Type B pancreatic cell (in vitro differentiated cells): ENCODE measurements at regions not wholly inside any gene's neighbourhood (a gene's known extent, or its start where the extent isn't known, plus 50 kb on each side); places are given as distances from the start of the nearest gene placed in this dataset.

Experiments used
- DNase-seq: peaks from one replicate; pipeline ENCODE4 v3.0.0; 2021; ENCODE audit warnings: mixed read lengths; ENCODE audit not compliant: unreplicated experiment; ENCODE audit errors: extremely low spot score
- H3K27ac Mint-ChIP-seq: 2 replicates; pipeline ENCODE4 v1.8.0; 2021; ENCODE audit warnings: mild to moderate bottlenecking, mixed read lengths
- H3K27me3 Mint-ChIP-seq: 2 replicates; pipeline ENCODE4 v1.8.0; 2021; ENCODE audit warnings: mixed read lengths
- H3K36me3 Mint-ChIP-seq: 2 replicates; pipeline ENCODE4 v1.8.0; 2021; ENCODE audit warnings: mixed read lengths
- H3K4me1 Mint-ChIP-seq: one replicate; pipeline ENCODE4 v1.8.0; 2021; ENCODE audit warnings: mixed read lengths; ENCODE audit not compliant: unreplicated experiment
- H3K4me3 Mint-ChIP-seq: 2 replicates; pipeline ENCODE4 v1.8.0; 2021; ENCODE audit warnings: mild to moderate bottlenecking, mixed read lengths
- H3K9me3 Mint-ChIP-seq: 2 replicates; pipeline ENCODE4 v1.8.0; 2021; ENCODE audit warnings: mixed read lengths
- TF ChIP-seq, protein P1 (sequence below): fragments of 200-600 bp; sonication (generic); conservative IDR thresholded peaks from 2 replicates; pipeline ENCODE4 v1.5.0; 2021; ENCODE audit warnings: antibody characterized with exemption, mild to moderate bottlenecking

DNA sequence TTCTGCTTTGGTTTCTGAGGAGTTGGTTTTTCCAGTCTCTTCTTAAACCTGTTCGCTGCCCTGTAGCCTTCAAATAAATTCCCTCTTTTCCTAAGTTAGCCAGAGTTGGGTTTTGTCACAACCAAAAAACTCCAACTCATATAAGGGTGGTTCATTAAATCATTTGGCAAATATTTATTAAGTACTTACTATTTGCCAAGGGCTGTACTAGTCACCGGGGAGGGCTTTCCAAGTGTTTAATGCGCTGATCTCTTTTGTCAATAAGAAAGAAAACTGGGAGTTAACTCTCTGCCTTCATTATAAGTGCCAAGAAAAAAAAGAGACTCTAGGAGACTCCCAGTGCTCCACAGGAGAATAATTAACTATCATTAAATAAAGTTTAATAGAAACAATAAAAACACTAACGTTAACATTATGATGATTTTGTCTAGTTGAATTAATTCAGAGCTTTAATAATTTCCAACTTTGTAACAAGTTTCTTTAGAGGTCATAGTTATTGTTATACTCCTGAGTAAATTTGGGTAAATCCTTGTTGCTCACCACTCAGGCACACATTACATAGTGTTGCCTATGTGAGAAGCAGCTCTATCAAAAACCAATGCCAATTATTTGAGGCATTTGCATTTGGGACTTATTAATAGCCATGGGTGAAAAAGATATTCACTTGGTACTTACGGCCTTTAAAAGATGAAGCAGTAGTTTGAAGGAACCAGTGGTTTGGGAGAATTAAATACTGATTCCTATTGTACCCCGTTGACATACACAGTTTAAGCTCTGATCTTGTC lies 122.5 kb upstream of the TEX13D start:
- Mint-ChIP-seq H3K27me3 (no peaks in the 10 kb centered on the region), H3K27ac (no peak overlapping the region), H3K36me3 (no peaks in the 10 kb centered on the region), H3K4me1 (no peaks in the 10 kb centered on the region), H3K9me3 (no peaks in the 10 kb centered on the region), H3K4me3 (no peak overlapping the region)
- DNase-seq, result no peak
- TF ChIP-seq, protein P1, sequence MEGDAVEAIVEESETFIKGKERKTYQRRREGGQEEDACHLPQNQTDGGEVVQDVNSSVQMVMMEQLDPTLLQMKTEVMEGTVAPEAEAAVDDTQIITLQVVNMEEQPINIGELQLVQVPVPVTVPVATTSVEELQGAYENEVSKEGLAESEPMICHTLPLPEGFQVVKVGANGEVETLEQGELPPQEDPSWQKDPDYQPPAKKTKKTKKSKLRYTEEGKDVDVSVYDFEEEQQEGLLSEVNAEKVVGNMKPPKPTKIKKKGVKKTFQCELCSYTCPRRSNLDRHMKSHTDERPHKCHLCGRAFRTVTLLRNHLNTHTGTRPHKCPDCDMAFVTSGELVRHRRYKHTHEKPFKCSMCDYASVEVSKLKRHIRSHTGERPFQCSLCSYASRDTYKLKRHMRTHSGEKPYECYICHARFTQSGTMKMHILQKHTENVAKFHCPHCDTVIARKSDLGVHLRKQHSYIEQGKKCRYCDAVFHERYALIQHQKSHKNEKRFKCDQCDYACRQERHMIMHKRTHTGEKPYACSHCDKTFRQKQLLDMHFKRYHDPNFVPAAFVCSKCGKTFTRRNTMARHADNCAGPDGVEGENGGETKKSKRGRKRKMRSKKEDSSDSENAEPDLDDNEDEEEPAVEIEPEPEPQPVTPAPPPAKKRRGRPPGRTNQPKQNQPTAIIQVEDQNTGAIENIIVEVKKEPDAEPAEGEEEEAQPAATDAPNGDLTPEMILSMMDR, result no peak

DNA sequence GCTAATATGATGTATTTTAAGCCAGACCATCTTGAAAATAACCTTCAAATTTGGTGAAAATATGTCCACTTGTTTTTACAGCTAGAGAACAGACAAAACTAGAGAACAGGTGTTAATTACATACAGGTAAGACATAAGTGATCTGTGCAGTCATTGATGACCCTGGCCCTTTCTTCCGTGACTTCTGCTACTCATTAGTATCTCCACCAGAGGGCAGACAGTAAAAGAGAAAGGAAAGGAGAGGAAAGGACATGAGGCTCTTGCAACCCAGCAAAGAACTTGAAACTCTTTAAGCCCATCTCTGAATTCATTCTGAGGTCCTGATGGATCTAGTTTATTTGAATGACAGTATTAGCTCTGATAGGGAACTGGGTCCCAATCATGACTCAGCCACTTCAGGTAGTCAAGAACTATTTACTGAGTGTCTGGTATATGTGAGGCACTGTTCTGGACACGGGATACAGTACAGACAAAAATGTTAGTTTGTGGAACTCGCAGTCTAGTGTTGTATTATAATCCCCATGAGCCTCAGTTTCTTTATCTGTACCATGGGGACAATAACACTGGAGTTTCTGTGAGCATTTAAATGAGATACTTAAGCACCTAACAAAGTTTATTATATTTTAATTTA lies 121.0 kb upstream of the TEX13D start:
- Mint-ChIP-seq H3K4me3 (no peak overlapping the region), H3K36me3 (no peaks in the 10 kb centered on the region), H3K27me3 (no peaks in the 10 kb centered on the region), H3K27ac (no peak overlapping the region), H3K4me1 (no peaks in the 10 kb centered on the region), H3K9me3 (no peaks in the 10 kb centered on the region)
- TF ChIP-seq, protein P1, result peak; percentile 82
- DNase-seq, result no peak

DNA sequence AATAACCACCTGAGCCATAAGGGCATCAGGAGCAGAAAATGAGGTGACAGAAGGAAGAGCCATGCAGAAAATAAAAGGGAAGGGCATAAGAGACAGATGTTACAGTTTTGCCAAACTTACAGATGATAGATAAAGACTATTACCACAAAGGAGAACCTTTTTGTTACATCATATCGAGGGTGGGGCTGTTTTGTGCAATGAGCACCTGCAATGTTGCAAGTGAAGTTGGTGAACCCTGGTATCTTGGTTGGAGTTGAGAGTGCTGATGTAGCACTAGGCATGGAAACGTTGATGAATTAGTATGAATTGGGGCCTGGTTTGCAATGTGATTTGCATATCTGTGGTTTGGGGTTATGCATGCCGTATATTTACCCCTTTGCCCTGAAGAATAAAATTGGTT lies 119.8 kb upstream of the TEX13D start:
- H3K4me1 Mint-ChIP-seq, result peaks cover 6% of the 10 kb centered on the region

DNA sequence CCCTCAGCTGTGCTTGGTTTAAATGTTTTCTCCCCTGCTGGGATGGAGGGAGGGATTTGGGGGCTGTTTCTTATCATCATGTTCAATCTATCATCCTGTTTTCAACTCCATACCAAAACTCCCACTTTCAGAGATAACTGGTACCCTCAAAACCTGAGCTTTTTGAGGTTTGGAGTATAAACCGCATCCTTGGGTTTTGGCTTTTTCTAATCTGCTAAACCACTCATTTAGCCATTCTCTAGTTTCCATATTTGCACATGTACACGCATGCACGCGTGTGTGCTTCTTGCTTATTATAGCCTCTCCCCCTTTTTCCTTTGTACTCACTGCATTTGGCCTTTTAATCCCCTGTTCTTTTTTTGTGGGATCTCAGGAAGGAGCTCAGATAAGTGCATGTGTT lies 116.7 kb upstream of the TEX13D start:
- Mint-ChIP-seq H3K27ac (no peak overlapping the region), H3K36me3 (no peaks in the 10 kb centered on the region), H3K27me3 (no peaks in the 10 kb centered on the region), H3K4me3 (no peak overlapping the region), H3K4me1 (peaks cover 18% of the 10 kb centered on the region), H3K9me3 (no peaks in the 10 kb centered on the region)
- no peak for DNase-seq
- TF ChIP-seq, protein P1, result no peak

More for the DNA sequence above, 119.8 kb upstream of the TEX13D start:
- no peaks in the 10 kb centered on the region for H3K9me3 Mint-ChIP-seq
- no peak overlapping the region for H3K4me3 Mint-ChIP-seq
- no peak overlapping the region for H3K27ac Mint-ChIP-seq
- no peaks in the 10 kb centered on the region for H3K36me3 Mint-ChIP-seq
- H3K27me3 Mint-ChIP-seq, result no peaks in the 10 kb centered on the region
- TF ChIP-seq, protein P1, result no peak
- DNase-seq, result no peak

DNA sequence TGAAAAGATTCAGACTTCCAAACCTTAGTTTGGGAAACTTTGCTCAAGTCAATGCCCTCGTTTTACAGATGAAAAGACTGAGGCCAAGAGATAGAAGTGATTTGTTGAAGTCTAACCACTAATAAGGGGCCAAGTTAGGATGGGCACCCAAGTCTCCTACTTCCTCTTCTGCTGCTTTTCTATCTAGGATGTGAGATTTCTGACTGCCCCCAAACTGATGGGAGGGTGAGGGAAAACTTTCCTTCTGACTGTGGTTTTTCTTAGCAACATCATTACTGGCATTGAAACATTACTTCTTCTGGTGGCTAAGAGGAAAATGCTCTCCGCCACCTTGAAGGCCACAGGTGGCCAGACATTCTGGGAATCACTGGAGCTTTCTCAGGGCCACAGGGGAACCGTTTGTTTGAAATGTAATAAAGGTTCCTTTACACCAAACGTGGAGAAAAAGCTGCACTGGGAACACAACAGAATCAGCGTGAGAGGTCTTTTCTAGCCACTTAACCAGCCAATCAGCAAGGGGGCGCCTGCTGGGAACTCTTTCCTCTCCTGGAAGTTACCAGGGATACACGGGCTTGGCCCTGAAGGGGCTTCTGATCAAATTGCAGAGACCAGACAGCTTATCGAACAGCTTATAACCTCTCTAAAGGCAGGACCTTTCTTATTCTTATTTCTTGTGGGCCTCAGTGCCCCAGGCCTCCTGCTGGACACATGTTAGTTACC lies 115.9 kb upstream of the TEX13D start:
- TF ChIP-seq, protein P1, result peak; percentile 30
- Mint-ChIP-seq H3K4me1 (peaks cover 18% of the 10 kb centered on the region), H3K4me3 (no peak overlapping the region), H3K9me3 (no peaks in the 10 kb centered on the region), H3K27ac (no peak overlapping the region), H3K27me3 (no peaks in the 10 kb centered on the region), H3K36me3 (no peaks in the 10 kb centered on the region)
- DNase-seq, result no peak
